NCI-H2029 (cell line): ENCODE measurements at regions not wholly inside any gene's neighbourhood (a gene's known extent, or its start where the extent isn't known, plus 50 kb on each side); places are given as distances from the start of the nearest gene placed in this dataset.
"Not testable (repeated sequence)": the region's sequence is repeated elsewhere in the genome, so short reads cannot be mapped to it uniquely, and the experiment has no call there.

ENCODE experiments used
- DNase-seq: peaks from one replicate; lab custom pipeline; 2025; lab: John Stamatoyannopoulos, UW

DNA sequence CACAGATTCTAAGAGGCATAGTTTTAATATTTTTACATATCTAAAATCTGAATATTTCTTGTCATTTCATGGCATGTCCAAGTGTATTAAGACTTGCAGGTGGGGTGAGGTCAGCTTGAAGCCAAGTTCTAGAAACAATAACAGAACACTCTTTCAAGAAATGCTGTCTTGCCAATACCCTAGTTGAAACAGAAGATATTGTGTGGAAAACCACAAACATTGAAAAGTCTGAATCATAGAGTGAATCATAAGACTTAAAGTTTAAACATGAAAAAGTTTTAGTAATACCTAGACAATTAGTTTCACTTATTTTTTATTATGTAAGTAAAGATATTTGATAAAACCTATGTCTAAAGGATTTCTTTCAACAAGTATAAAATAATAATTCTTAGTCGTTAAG lies 191.5 kb upstream of the CAND1 start:
- no peak for DNase-seq

- DNase-seq, result no peak
Observed at GRCh38 chr12:67078957-67079356, 190.2 kb upstream of the CAND1 start.

DNA sequence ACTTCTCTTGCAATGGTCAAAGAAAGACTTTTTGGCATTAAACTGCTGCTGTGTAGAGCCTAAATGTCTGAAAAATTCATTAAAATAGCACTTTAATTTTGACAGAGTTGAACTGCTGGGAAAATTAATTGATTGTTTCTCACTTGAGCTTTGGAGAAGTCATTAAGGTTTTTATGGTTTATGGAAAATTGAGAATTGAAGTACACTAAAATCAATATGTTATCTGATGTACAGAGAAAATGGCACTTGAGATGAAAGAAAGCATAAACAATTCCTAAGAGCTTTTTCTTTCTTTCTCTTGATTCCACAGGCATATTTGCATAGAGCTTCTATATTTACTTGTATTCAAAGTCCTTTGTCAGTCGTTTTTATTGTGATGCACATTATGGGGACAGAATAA lies 188.5 kb upstream of the CAND1 start:
- DNase-seq, result no peak

- DNase-seq, result no peak
Observed at GRCh38 chr12:67082221-67082620, 186.9 kb upstream of the CAND1 start.

- no peak for DNase-seq
Observed at GRCh38 chr12:67085699-67086098, 183.5 kb upstream of the CAND1 start.

- no peak for DNase-seq
Observed at GRCh38 chr12:67086116-67086515, 183.0 kb upstream of the CAND1 start.

GRCh38 chr12:67088401-67089118 lies 180.6 kb upstream of the CAND1 start:
- DNase-seq, result no peak

GRCh38 chr12:67091204-67091603 lies 178.0 kb upstream of the CAND1 start:
- no peak for DNase-seq

- DNase-seq, result no peak
Observed at GRCh38 chr12:67091678-67092077, 177.5 kb upstream of the CAND1 start.

GRCh38 chr12:67092934-67093333 lies 176.2 kb upstream of the CAND1 start:
- not testable (repeated sequence) for DNase-seq

DNA sequence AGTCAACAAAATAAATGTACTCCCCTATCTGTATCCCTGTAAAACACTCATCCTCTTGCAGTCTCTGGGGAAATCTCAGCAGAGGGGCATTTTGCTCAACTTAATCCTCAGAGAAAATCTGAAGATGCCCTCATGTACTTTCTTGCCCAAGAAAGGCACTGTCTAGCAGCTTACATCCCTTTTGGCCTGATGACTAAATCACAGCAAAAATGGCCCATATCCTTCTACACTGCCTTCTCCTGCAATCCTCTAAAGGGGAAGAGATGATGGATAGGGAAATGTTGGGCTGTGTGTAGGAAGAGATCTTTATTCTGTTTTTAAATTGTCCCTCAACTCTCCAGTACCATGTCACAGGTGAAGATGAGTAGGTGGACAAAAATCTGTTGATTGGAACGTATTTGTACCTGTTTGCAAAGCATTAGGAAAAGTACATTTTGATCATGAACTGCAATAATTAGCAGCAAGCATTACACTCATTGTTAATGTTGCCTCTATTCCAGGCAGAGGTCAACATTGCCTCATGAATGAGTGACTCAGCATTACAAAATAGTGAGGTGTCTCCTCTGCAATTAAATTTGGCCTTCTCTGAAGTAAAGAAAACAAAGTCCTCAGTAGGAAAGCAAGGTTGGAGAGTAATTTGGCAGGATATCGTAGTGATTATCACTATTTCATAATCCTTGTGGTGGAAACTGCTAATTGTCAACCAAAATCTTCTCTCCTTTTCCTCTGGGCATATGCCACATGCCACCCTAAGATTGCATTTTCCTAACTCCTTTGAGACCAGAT lies 172.4 kb upstream of the CAND1 start:
- DNase-seq, result no peak

DNA sequence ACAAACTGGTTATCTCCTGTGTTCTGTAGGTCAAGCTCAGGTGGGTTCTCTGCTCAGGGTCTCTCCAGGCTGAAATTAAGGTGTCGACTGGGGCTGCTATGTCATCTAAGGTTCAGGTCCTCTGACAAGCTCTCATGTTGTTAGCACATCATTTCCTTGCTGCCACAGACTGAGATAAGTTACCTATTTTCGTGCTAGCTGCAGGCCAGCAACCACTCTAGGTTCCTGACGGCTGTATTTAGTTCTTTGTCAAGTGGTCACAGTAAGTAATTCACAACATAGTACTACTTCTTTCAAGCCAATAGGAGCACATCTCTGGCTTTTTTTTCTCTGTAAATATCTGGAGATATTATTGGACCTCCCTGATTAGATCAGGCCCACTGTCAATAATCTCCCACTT lies 169.3 kb upstream of the CAND1 start:
- DNase-seq, result no peak

GRCh38 chr12:67103521-67103920 lies 165.6 kb upstream of the CAND1 start:
- no peak for DNase-seq

DNA sequence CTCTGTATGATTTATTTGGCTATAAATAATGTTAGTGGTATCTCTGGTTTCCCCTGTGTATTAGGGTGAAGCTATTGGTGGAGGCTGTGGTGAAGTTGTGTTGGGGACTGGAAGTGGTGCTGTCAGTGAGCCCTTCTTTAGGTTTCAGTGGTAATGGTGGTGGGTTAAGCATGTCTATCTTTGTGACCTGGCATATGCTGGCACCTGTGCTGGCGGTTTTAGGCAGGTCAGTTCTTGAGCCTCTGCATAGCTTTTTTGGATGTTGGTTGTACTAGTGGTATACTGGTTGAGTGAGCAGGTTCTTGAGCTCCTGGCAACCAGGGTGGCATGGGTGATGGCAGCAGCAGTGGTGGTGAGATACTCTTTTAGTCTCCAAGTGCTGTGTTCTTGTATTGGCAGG lies 161.9 kb upstream of the CAND1 start:
- DNase-seq, result no peak

DNA sequence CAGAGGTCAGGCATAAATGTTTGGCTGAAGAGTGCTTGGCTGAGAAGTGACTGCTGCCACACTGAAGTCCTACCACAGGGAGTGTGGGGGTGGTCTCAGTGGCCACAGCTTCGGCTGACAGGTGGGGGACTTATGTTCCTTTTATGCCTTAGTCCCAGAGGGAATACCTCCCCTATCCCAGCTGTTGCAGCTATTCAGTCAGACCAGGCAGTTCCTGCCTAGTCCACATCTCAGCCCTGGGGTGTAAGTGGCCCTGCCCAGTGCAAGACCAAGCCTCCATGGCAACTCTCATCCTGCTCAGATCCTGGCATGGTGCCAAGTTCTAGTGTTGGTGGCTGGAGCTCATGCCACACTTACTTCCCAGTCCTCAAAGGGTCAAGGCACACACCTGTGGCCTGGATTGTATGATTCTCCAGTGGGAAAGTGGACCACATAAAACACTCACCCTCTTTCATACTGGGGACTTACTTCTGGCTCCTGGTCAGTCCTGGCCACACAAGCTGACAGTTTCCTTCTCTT lies 161.3 kb upstream of the CAND1 start:
- peak; percentile 37 for DNase-seq

- DNase-seq, result not testable (repeated sequence)
Observed at GRCh38 chr12:67110345-67110744, 158.8 kb upstream of the CAND1 start.

- DNase-seq, result no peak
Observed at GRCh38 chr12:67111182-67111581, 158.0 kb upstream of the CAND1 start.

DNA sequence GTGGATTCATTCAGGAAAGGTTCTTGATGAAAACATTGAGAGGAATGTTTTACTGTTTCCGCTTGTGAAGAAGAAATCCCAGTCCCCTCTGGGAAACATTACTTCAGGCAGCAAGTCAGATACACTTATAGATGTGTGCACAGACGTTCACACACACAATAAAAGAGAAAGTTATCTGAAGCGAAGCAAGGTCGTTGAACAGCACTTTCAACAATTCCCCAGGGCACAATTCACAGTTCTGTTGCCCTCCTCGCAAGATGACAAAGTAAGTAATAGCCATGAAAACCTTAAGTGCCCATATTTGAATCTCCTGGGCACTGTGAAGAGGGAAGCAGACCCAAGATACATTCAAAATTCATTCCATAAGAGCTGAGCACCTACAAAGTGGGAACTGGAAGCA lies 156.6 kb upstream of the CAND1 start:
- no peak for DNase-seq

DNA sequence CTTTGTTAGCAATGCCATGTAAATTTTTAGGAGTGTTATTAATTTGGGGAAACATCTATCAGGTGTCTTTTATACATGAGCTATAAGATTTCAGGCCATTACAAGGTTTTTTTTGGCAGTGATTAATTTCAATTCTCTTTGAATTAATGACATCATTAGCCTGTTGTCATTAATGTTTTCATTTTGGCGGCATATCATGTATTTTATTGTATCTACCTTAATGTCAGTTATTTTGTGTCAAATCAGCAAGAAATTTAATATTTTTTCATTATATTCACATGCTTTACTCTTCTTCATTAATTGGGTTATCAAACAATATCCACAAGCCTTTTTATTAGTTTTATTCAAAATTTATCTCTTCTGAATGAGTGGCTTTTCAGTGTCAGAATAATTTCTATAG lies 153.0 kb upstream of the CAND1 start:
- DNase-seq, result no peak

GRCh38 chr12:67122584-67122983 lies 146.6 kb upstream of the CAND1 start:
- DNase-seq, result no peak

- DNase-seq, result no peak
Observed at GRCh38 chr12:67137256-67137655, 131.9 kb upstream of the CAND1 start.

- DNase-seq, result peak; percentile 18
Observed at GRCh38 chr12:67141296-67142018, 127.7 kb upstream of the CAND1 start.

DNA sequence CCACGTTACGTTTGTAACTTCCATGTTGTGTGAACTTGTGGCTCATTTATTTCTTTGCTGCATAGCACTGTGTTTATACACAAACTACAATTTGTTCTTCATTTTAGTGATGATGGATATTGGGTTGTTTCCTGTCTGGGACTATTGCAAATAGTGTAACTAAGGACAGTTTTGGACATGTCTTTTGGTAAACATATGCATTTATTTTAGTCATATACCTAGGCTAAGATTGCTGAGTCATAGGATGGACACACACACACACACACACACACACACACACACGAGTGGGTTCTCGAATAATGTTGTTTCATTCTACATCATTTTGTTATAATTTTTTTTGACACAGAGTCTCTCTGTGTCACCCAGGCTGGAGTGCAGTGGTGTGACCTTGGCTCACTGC lies 123.5 kb upstream of the CAND1 start:
- no peak for DNase-seq
